ENCODE measurements at regions not wholly inside any gene's neighbourhood (a gene's known extent, or its start where the extent isn't known, plus 50 kb on each side); places are given as distances from the start of the nearest gene placed in this dataset.
"Not testable (repeated sequence)": the region's sequence is repeated elsewhere in the genome, so short reads cannot be mapped to it uniquely, and the experiment has no call there.

GRCh38 chr20:20788308-20788707 lies 75.9 kb upstream of the RALGAPA2 start:
- no peak for DNase-seq

DNA sequence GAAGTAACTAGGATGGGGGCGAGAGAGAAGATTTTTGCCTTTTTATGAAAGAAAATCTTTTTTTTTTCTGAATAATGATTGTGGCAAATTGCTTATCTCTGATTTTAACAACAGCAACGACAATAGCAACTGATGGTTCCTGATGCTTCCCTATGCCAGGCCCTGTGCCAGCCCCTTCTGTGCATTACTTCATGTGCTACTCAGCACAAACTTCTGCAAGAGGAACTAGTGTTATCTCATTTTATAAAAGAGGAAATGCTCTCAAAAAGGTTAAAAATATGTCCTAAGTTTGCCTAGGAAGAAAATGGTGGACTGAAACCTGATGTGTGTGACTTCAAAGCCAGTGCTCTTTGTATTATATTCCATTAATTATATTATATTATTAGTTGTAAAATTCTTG lies 74.0 kb upstream of the RALGAPA2 start:
- no peak for DNase-seq

DNA sequence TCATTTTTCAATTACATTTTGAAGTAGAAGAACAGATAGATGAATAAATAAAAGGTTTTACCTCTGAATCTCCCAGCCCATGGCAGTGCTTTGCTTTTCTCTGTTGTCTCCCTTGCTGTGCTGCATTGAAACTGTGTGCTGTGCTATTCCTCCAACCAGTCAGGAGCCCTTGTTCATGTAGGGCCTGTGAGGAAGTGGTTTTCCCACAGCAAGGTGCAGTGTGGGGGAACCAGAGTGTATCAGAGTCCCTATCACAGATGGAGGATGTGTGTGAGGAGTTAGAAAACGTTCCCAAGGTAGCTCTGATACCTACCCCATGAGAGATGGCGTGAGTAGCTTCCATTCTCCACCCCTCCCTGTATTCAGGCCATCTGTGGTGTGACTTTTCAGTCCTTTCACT lies 72.8 kb upstream of the RALGAPA2 start:
- no peak for DNase-seq

- not testable (repeated sequence) for DNase-seq
Observed at GRCh38 chr20:20784450-20784849, 72.0 kb upstream of the RALGAPA2 start.

GRCh38 chr20:20783450-20783849 lies 71.0 kb upstream of the RALGAPA2 start:
- no peak for DNase-seq

- DNase-seq, result no peak
Observed at GRCh38 chr20:20782755-20783154, 70.3 kb upstream of the RALGAPA2 start.

DNA sequence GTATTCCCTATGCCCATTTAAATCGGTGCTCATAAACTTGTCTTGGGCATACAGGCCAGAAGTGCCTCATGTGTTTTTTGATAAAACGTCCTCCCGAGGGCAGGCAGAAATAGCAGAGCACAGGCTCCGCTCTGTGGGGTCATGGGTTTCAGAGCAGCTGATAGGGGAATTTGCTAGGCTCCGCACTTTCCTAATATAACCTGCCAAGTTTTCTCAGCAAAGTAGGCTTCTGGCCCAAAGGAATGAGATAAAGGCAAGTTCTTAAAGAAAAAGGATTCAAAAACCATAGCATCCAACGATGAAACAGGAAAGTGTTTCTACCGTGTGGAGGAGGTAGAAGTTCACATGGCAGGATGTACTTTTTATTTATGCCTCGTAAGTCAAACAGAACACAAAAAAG lies 69.8 kb upstream of the RALGAPA2 start:
- no peak for DNase-seq

DNA sequence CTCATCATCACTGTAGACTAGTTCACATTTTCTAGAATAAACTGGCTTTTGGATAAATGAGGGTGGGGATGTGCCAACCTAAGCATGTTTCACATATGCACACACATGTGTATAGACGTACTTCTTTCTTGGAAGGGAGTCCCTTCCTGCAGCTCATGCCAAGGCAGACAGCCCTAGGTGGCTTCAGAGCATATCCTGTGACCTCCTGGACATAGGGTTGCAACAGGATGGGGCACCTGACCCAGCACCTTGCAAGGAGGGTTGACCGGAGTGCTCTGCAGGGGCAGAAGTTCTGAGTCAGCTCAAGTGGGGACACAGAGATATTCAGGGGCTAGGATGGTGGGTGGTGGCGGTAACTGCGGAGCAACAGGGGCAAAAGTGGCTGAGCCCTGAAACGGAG lies 68.6 kb upstream of the RALGAPA2 start:
- DNase-seq, result no peak

GRCh38 chr20:20780127-20780824 lies 67.8 kb upstream of the RALGAPA2 start:
- DNase-seq, result peak; percentile 68

DNA sequence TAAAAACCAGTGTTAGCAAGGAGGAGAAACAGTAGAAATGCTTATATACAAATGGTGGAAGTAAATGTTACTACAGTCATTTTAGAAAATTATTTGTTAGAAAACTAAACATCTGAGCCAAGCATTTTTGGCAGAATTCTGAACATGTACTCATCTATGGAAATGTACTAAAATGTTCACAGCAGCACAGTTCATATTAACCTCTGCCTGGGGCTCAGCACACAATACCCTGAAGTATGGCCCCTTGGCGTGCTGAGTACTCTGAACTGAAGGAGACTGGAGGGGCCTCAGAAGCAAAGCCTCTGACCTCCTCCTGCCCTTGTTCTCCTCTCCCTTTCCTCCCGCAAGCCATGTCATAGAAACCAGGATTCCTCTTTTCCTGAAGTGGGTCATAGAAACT lies 66.2 kb upstream of the RALGAPA2 start:
- no peak for DNase-seq

DNA sequence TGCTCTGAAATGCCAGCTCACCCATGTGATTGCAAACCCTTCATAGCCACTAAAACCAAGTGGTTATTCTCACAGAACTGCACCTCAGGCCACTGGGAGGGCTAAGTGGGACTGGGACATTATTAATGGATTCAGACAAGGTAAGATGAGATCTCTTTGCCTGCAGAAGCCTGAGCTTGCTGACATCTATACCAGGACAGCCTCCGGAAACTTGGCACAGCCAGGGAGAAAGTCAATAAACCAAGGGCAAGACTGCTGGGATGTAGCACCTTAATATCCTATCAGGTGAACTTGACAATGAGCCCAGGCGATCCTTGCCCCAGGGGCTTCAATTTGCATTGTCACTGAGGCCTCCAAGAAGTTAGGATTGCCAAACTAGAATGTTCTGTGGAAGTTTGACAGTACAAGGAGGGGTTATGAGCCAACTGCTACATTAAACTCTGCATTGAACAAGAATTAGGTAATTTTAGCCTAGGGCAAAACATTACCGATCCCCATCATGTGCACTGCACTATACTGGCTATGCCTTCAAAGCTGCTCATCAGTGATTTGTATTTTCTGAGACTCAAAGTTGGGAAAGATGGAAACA lies 60.1 kb upstream of the RALGAPA2 start:
- DNase-seq, result no peak

DNA sequence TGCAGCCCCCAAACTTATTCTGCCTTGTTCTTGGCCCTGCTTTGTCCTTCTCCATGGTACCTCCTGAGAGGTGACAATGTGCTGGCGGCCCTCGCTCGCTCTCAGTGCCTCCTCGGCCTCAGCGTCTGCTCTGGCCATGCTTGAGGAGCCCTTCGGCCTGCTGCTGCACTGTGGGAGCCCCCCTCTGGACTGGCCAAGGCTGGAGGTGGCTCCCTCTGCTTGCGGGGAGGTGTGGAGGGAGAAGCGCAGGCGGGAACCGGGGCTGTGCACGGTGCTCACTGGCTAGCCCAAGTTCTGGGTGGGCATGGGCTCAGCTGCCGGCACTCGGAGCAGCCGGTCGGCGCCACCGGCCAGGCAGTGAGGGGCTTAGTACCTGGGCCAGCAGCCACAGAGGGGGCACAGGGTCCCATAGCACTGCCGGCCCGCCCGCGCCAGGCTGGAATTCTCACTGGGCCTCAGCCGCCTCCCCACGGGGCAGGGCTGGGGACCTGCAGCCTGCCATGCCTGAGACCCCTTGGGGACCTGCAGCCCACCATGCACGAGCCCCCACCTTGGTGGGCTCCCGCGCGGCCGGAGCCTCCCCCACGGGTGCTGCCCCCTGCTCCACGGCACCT lies 55.9 kb upstream of the RALGAPA2 start:
- DNase-seq, result no peak

DNA sequence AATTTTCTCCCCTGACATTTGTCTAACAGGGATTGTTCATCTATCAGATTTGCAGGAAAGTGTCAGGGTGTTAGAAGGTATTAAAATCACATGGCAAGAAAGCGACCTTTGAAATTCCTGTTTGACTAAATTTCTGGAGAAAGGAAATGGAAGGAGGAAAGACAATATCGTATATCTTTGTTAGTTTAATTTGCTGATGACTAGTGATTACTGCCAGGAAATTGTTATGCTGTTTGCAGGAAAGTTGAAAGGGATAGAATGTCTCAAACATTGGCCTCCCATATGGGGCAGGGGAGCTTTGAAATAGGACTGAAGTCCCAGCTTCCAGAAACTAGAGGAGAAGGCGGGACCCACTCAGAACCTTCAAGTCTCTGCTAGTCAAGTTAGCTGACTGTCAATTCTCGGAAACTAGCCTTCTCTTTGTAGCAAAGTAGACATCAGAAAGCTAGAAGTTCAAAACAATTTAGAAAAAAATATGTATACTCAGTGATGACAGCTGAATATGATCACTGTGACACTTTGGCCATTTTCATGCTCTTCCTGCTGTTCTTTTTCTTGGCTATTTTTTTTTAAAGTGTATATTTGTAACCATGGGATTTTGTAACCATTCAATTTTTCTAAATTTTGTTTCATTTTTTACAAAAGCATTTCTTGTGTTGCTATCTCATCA lies 53.4 kb upstream of the RALGAPA2 start:
- DNase-seq, result no peak

DNA sequence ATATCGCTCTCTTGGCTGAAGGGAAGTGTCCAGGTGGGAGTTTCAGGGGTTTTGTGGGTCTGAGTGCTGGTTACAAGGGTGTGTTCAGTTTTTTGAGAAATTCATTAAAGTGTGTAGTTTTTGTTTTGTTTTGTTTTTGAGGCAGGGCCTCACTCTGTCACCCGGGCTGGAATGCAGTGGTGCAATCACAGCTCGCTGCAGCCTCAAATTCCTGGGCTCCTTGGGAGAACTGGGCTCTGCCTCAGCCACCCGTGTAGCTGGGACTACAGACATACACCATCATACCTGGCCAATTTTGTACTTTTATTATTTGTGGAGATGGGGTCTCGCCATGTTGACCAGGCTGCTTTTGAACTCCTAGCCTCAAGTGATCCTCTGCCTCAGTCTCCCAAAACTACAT lies 51.2 kb upstream of the RALGAPA2 start:
- no peak for DNase-seq

Data from NCI-H2171 (cell line).